ENCODE measurements at regions not wholly inside any gene's neighbourhood (a gene's known extent, or its start where the extent isn't known, plus 50 kb on each side); places are given as distances from the start of the nearest gene placed in this dataset.
"Not testable (repeated sequence)": the region's sequence is repeated elsewhere in the genome, so short reads cannot be mapped to it uniquely, and the experiment has no call there.

GRCh38 chr9:90979639-90980038, 178.0 kb downstream of the SYK start:
- DNase-seq (ENCODE audit: low read depth in 1 of 2, low spot score in 1 of 2) = no peak

GRCh38 chr9:90981726-90982125, 180.1 kb downstream of the SYK start:
- DNase-seq (ENCODE audit: low read depth in 1 of 2, low spot score in 1 of 2) = no peak

DNA sequence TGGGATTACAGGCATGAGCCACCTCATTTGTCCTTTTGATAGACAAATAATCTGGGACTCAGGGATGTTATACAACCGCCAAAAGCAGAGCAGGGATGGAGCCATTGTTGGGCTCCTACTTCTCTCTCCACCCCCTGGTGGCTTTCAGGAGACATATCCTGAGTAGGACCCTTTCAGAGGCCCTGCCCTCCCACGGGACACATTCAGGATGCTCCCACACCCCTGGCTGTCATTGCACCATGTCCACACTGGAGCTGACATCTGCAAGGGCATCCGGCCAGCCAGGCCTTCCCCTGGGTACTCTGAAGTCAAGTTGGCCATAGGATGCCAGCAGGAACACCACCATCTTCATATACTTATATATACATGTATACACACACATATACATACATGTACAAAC, 181.8 kb downstream of the SYK start:
- DNase-seq (ENCODE audit: low read depth in 1 of 2, low spot score in 1 of 2) = no peak

DNA sequence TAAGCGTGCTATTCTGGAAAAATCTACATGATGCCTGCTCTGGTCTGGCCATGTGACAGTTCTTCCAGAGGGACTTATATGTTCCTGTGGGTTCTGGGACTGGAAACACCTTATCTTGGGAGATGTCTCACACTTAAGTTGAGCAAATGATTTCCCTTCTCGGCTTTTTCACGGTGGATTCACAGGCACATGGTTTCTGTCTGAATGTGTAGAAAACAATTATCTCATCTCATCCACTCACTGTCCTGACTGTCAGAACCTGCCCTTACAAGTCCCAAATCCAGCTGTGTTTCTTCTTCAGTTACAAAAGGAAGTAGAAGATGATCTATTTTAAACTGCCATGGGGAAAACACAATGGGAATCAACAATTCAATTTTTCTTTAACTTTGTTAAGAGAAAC, 184.0 kb downstream of the SYK start:
- no peak for DNase-seq (ENCODE audit: low read depth in 1 of 2, low spot score in 1 of 2)

DNA sequence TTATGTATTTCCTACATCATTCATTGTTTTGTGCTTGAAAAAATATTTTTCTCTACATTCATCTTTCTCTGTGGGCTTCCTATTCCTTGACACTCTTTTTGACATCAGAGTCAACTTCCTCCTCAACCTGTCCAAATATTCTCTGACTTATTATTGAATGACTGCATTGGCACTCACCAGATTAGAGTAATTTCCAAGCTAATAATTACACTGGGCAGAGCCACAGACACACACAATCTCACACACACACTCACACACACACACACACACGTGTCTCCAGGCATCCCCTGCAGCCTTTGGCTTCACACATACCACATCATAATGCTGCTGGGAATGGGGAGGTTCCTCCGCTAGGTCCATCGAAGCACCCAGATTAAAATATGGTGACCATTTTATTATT, 184.5 kb downstream of the SYK start:
- no peak for DNase-seq (ENCODE audit: low read depth in 1 of 2, low spot score in 1 of 2)

GRCh38 chr9:90987566-90987965, 185.9 kb downstream of the SYK start:
- DNase-seq (ENCODE audit: low read depth in 1 of 2, low spot score in 1 of 2) = no peak

- no peak for DNase-seq (ENCODE audit: low read depth in 1 of 2, low spot score in 1 of 2)
Observed at GRCh38 chr9:90988318-90988717, 186.7 kb downstream of the SYK start.

- no peak for DNase-seq (ENCODE audit: low read depth in 1 of 2, low spot score in 1 of 2)
Observed at GRCh38 chr9:90991953-90992352, 190.3 kb downstream of the SYK start.

DNA sequence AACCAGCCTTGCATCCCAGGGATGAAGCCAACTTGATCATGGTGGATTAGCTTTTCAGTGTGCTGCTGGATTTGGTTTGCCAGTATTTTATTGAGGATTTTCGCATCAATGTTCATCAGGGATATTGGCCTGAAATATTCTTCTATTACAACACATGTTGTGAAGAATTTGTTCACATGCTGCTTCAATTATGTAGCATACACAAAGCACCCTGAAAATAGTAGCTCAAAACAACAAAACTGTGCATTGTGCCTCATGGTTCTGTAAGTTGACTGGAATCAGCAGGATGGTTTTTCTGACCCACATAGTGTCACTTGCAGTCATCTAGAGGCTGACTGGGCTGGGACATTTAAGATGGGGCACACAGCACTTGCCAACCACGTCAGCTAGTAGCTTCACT, 193.9 kb downstream of the SYK start:
- DNase-seq (ENCODE audit: low read depth in 1 of 2, low spot score in 1 of 2) = no peak

- no peak for DNase-seq (ENCODE audit: low read depth in 1 of 2, low spot score in 1 of 2)
Observed at GRCh38 chr9:90996154-90997065, 194.8 kb downstream of the SYK start.

DNA sequence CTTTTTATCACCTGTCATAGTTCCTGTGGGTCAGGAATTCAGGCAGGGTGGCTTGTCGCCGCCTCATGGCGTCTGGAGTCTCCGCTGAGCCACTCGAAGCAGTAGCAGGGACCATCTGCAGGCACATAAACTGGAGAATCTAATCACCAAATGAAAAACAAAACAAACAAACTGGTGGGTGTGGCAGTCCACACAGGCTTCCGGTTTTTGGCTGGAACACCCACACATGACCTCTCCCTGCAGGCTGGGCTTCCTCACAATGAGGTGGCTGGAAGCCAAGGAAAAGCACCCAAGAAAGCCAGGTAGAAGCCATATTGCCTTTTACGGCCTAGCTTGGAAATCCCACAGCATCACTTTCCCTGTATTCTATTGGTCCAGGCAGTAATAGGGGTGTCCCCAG, 197.0 kb downstream of the SYK start:
- no peak for DNase-seq (ENCODE audit: low read depth in 1 of 2, low spot score in 1 of 2)

DNA sequence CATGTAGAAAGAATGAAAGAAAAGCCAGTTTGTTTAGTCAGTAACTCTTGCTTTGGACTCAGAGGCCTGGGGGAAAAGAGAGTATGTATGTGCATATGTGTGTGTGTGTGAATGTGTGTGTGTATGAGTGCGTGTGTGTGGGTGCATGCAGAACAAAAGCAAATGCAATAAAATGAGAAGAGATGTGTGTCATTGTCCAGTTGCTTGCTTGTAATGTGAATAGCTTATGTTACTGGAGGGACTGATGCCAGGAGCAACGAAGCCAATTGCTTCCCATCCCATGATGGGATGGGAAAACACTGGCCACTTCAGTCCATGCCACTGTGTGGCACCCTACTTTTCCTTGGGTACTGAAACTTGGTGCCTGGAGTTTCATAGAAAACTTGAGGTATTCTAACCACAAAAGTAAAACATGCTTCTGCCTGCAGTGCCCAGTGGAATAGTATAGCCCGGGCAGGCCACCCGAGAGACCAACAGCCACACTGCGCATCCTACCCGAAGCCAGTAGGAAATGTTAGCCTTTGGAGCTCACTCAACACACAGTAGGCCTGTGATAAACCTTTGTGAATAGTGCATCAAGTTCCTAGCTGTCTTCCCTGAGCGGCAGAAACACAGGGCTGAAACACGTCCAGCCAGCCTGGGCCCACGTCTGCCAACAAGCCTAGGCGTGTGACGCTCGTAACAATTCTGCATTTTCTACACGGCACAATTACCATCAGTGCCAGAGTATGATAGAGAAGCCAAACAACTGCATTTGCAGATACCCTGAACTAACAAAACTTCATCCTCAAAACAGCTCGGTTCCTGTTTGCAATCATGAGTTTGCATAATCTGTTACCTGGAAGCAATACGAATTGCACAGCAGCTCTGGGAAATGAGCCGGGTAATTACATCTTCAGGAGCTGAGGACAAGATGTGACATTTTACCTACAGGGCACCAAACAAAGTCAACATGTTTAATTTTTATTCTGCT, 198.1 kb downstream of the SYK start:
- no peak for DNase-seq (ENCODE audit: low read depth in 1 of 2, low spot score in 1 of 2)

GRCh38 chr9:91001146-91001611, 199.6 kb downstream of the SYK start:
- DNase-seq (ENCODE audit: low read depth in 1 of 2, low spot score in 1 of 2) = no peak

GRCh38 chr9:91004484-91004883, 202.9 kb downstream of the SYK start:
- no peak for DNase-seq (ENCODE audit: low read depth in 1 of 2, low spot score in 1 of 2)

- DNase-seq (ENCODE audit: low read depth in 1 of 2, low spot score in 1 of 2) = no peak
Observed at GRCh38 chr9:91004992-91005391, 203.4 kb downstream of the SYK start.

GRCh38 chr9:91006046-91006445, 204.4 kb downstream of the SYK start:
- DNase-seq (ENCODE audit: low read depth in 1 of 2, low spot score in 1 of 2) = no peak

DNA sequence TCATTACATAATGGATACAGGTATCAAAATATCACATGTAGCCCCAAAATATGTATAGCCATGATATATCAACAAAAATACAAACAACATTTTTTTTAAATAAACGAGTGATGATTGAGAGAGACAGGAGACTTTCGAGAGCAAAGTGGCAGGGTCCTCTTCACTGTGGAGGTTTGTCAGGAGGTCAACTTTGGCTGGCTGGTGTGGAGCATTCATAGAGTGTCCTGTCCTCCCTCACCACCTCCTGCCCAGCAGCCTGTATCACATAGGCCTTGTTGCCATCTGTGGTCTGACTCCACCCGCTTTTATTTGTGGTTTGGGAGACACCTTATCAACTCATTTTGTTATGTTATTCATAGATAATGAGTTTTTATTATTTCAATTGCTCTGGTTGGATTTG, 206.9 kb downstream of the SYK start:
- no peak for DNase-seq (ENCODE audit: low read depth in 1 of 2, low spot score in 1 of 2)

DNA sequence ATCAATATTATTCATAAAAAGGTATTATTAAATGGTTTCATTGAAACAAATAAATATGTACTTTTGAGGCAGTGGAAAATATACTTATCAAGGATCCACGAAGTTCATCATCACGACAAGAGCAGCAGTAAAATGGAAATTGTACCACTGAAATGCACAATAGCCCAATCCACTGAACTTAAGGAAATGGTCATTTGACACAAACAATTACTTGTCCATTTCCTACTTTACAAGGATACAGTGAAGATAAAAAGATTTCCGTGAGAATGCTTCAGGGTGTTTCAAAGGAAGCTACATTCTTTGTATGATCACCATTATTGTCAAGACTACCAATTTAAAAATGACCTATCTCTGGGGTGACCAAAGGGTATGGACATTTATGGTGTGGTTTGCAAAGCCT, 210.3 kb downstream of the SYK start:
- DNase-seq (ENCODE audit: low read depth in 1 of 2, low spot score in 1 of 2) = no peak

DNA sequence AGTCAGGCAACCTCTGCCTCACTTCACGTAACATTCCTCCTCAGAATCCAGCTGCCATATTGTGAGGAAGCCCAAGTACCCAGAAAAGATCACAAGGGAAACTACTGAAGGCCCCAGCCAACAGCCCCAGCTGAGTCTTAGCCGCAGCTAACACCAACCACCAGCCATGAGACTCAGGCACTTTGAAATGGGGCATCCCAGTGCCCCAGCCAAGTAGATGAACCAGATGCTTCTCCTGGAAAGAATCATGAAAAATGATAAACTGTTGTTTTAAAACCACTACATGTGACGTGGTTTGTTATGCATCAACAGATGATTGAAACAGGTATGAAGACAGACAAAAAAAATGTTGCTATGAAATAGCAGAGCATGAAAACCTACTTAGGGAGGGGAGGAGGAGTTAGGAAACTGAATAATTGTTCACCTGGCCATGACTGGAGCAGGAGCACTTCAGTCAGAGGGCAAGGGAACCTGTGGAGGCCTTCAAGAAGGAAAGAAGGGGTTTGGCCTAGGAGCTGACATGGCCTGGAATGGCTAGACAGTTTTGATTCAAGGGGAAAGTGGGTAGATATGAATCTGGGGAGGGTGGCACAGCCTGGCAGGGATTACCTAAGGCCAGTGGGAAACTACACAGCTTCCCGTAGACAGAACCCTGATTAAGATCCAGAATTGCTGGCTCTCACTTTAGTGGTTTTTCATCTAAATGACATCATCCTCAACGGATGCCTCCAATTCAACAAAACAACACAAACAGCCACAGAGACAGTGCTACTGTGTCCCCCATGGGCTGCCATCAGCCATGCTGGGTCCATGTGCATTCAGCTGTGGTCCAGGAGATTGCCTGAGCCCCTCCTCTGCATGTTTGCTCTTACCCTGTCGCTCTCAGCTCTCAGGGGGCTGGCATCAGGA, 211.6 kb downstream of the SYK start:
- DNase-seq (ENCODE audit: low read depth in 1 of 2, low spot score in 1 of 2) = no peak

GRCh38 chr9:91017245-91017644, 215.6 kb downstream of the SYK start:
- no peak for DNase-seq (ENCODE audit: low read depth in 1 of 2, low spot score in 1 of 2)

GRCh38 chr9:91019871-91020270, 218.3 kb downstream of the SYK start:
- DNase-seq (ENCODE audit: low read depth in 1 of 2, low spot score in 1 of 2) = not testable (repeated sequence)

Measured in activated T-helper 1 cell treated with anti-CD3 and anti-CD28 coated beads, Interleukin-2, amount 50 U/mL, for 16 hours (primary cell).